ENCODE measurements at regions not wholly inside any gene's neighbourhood (a gene's known extent, or its start where the extent isn't known, plus 50 kb on each side); places are given as distances from the start of the nearest gene placed in this dataset.

- no peaks in the 10 kb centered on the region for H3K9me3 ChIP-seq (ENCODE audit: control insufficient read depth, low read depth, low read length)
- no peak overlapping the region for H3K4me3 ChIP-seq (ENCODE audit: control insufficient read depth in 2 of 3, extremely low read depth in 1 of 3, insufficient read depth in 2 of 3, low read depth in 1 of 3, low read length in 3 of 3)
- DNase-seq (ENCODE audit: low read depth, low spot score): no peak
- no peak overlapping the region for H3K4me2 ChIP-seq (ENCODE audit: control insufficient read depth, extremely low read depth, insufficient read depth, low read depth, low read length)
- no peak overlapping the region for H3K9ac ChIP-seq (ENCODE audit: control insufficient read depth, extremely low read depth, insufficient read depth, low read length)
- dilution Hi-C loops (cut with MboI; ENCODE audit: extremely low pct_ligation_motif_present, low sequenced_read_pairs): no loop called here
- H3K27me3 ChIP-seq (ENCODE audit: control insufficient read depth, extremely low read depth, insufficient read depth, low read length): peaks cover 5% of the 10 kb centered on the region
- H3K79me2 ChIP-seq (ENCODE audit: control insufficient read depth, insufficient read depth, low read length): no peaks in the 10 kb centered on the region
- H3K27ac ChIP-seq (ENCODE audit: control insufficient read depth, insufficient read depth, low read length): no peak overlapping the region
- H3K36me3 ChIP-seq (ENCODE audit: control insufficient read depth in 2 of 2, extremely low read depth in 1 of 2, insufficient read depth in 2 of 2, low read length in 2 of 2): no peaks in the 10 kb centered on the region
- no peak overlapping the region for H2AFZ ChIP-seq (ENCODE audit: control insufficient read depth, low read length)
- H3K4me1 ChIP-seq (ENCODE audit: control insufficient read depth, extremely low read depth, insufficient read depth, low read length): no peaks in the 10 kb centered on the region
- H3K9me1 ChIP-seq (ENCODE audit: control insufficient read depth, extremely low read depth, insufficient read depth, low read length): no peaks in the 10 kb centered on the region
- H4K20me1 ChIP-seq (ENCODE audit: control insufficient read depth, extremely low read depth, insufficient read depth, low read length): peaks cover 8% of the 10 kb centered on the region
- no peak for FAIRE-seq
- TF ChIP-seq CTCF (optimal IDR thresholded peaks at IDR 0.05 in 1 of 3, IDR thresholded peaks at IDR 0.05 in 1 of 3, conservative IDR thresholded peaks at IDR 0.05 in 1 of 3; ENCODE audit: extremely low read depth in 1 of 3, insufficient read depth in 2 of 3, low read length in 3 of 3) (no peak), EZH2 (IDR thresholded peaks at IDR 0.05; ENCODE audit: low read length) (no peak)
Observed at GRCh38 chr16:85252461-85252860, 140.2 kb upstream of the CIBAR2 start.

DNA sequence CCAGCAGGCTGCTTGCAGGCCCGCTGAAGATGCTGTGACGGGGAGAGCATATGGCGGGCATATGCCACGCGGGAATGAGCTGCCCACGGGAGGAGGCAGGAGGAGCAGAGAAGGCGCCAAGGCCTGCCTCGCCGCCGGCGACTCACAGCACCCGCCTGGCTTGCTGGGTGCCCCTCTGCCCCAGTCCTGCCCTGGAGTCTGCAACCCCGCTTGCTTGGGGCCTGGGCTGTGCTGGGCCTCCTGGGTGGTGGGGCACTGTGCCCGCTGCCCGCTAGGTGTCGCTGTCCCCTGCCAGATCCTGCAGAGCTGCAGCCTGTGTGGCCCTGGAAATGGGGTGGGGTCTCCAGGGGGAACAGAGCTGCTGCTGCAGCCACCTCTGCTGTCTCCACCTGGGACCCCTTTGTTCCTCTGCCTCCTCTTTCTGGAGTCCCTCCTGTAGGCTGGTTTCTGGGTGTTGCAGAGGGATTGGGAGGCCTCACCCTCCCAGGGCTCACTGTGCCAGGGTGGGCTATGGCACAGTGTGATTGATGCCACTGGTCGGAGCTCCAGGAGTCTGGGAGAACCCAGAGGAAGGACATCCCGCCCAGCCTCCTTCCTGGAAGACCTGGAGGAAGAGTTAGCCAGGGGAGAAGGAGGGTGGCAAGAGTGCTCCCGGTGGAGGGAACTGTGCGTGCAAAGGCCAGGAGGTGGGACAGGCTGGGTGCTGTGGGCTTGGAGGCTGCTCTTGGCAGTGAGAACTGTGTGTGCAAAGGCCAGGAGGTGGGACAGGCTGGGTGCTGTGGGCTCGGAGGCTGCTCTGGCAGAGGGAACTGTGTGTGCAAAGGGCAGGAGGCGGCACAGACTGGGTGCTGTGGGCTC, 141.0 kb upstream of the CIBAR2 start:
- no peaks in the 10 kb centered on the region for H3K79me2 ChIP-seq (ENCODE audit: control insufficient read depth, insufficient read depth, low read length)
- FAIRE-seq (no peak), DNase-seq (ENCODE audit: low read depth, low spot score) (no peak)
- H3K27ac ChIP-seq (ENCODE audit: control insufficient read depth, insufficient read depth, low read length): no peak overlapping the region
- no peaks in the 10 kb centered on the region for H3K9me3 ChIP-seq (ENCODE audit: control insufficient read depth, low read depth, low read length)
- TF ChIP-seq CTCF (optimal IDR thresholded peaks at IDR 0.05 in 1 of 3, IDR thresholded peaks at IDR 0.05 in 1 of 3, conservative IDR thresholded peaks at IDR 0.05 in 1 of 3; ENCODE audit: extremely low read depth in 1 of 3, insufficient read depth in 2 of 3, low read length in 3 of 3) (peak; percentile 82 to 99 (median 95)), EZH2 (IDR thresholded peaks at IDR 0.05; ENCODE audit: low read length) (no peak)
- no peak overlapping the region for H3K9ac ChIP-seq (ENCODE audit: control insufficient read depth, extremely low read depth, insufficient read depth, low read length)
- no peak overlapping the region for H3K4me3 ChIP-seq (ENCODE audit: control insufficient read depth in 2 of 3, extremely low read depth in 1 of 3, insufficient read depth in 2 of 3, low read depth in 1 of 3, low read length in 3 of 3)
- H2AFZ ChIP-seq (ENCODE audit: control insufficient read depth, low read length): no peak overlapping the region
- H3K27me3 ChIP-seq (ENCODE audit: control insufficient read depth, extremely low read depth, insufficient read depth, low read length): peaks cover 13% of the 10 kb centered on the region
- H4K20me1 ChIP-seq (ENCODE audit: control insufficient read depth, extremely low read depth, insufficient read depth, low read length): peaks cover 8% of the 10 kb centered on the region
- no peaks in the 10 kb centered on the region for H3K36me3 ChIP-seq (ENCODE audit: control insufficient read depth in 2 of 2, extremely low read depth in 1 of 2, insufficient read depth in 2 of 2, low read length in 2 of 2)
- dilution Hi-C loops (cut with MboI; ENCODE audit: extremely low pct_ligation_motif_present, low sequenced_read_pairs): no loop called here
- no peaks in the 10 kb centered on the region for H3K9me1 ChIP-seq (ENCODE audit: control insufficient read depth, extremely low read depth, insufficient read depth, low read length)
- H3K4me2 ChIP-seq (ENCODE audit: control insufficient read depth, extremely low read depth, insufficient read depth, low read depth, low read length): no peak overlapping the region
- no peaks in the 10 kb centered on the region for H3K4me1 ChIP-seq (ENCODE audit: control insufficient read depth, extremely low read depth, insufficient read depth, low read length)
